DND-41 (cell line): ENCODE measurements at regions not wholly inside any gene's neighbourhood (a gene's known extent, or its start where the extent isn't known, plus 50 kb on each side); places are given as distances from the start of the nearest gene placed in this dataset.

Experiments used
- CTCF ChIP-seq: IDR thresholded peaks from 2 replicates; pipeline ENCODE4 v1.5.1; 2012; ENCODE audit warnings: borderline replicate concordance, low read length, moderate library complexity, mild to moderate bottlenecking; ENCODE audit not compliant: poor library complexity, severe bottlenecking; ENCODE audit errors: extremely low read depth
- EZH2 ChIP-seq: IDR thresholded peaks from 3 replicates; pipeline ENCODE4 v1.6.1; 2012; ENCODE audit warnings: borderline replicate concordance, low read depth, mild to moderate bottlenecking, moderate library complexity, low read length, inconsistent platforms; ENCODE audit not compliant: severe bottlenecking

GRCh38 chr19:5403968-5404640, 51.1 kb upstream of the ZNRF4 start:
- no peak for TF ChIP-seq CTCF
- TF ChIP-seq EZH2 = no peak
